WERI-Rb-1 (cell line): ENCODE measurements at regions not wholly inside any gene's neighbourhood (a gene's known extent, or its start where the extent isn't known, plus 50 kb on each side); places are given as distances from the start of the nearest gene placed in this dataset.

Experiments used
- DNase-seq: peaks from one replicate; pipeline ENCODE4 v3.0.0-alpha.2; 2020
- H3K27ac ChIP-seq: fragments of 250-450 bp; sonication (Bioruptor Pico); 2 replicates; pipeline ENCODE4 v1.5.1; 2020; ENCODE audit warnings: mild to moderate bottlenecking, moderate library complexity
- H3K27me3 ChIP-seq: fragments of 250-450 bp; sonication (Bioruptor Pico); 2 replicates; pipeline ENCODE4 v1.5.1; 2021; ENCODE audit warnings: mild to moderate bottlenecking, low read depth, moderate library complexity; ENCODE audit not compliant: insufficient read depth, severe bottlenecking
- H3K36me3 ChIP-seq: fragments of 250-450 bp; sonication (Bioruptor Pico); 2 replicates; pipeline ENCODE4 v1.5.1; 2020; ENCODE audit warnings: mild to moderate bottlenecking, moderate library complexity
- H3K4me3 ChIP-seq: 2 replicates; pipeline ENCODE4 v1.5.1; 2011; ENCODE audit warnings: low read depth, mild to moderate bottlenecking, control low read depth, low read length
- H3K9me3 ChIP-seq: fragments of 250-450 bp; sonication (Bioruptor Pico); 2 replicates; pipeline ENCODE4 v1.5.1; 2021; ENCODE audit warnings: mild to moderate bottlenecking, moderate library complexity; ENCODE audit not compliant: severe bottlenecking
- CTCF ChIP-seq: IDR thresholded peaks from 2 replicates; pipeline ENCODE4 v1.5.1; 2011; ENCODE audit warnings: low read depth, mild to moderate bottlenecking, control low read depth, inconsistent platforms, low read length

- Histone ChIP-seq H3K27me3 (no peaks in the 10 kb centered on the region), H3K4me3 (no peak overlapping the region), H3K27ac (no peak overlapping the region), H3K9me3 (no peaks in the 10 kb centered on the region), H3K36me3 (no peaks in the 10 kb centered on the region)
- no peak for TF ChIP-seq CTCF
- no peak for DNase-seq
These were observed 193.2 kb upstream of the AKR1E2 start for GRCh38 chr10:4632757-4633156.

GRCh38 chr10:4626919-4627318 lies 199.1 kb upstream of the AKR1E2 start:
- TF ChIP-seq CTCF, result no peak
- Histone ChIP-seq H3K9me3 (no peaks in the 10 kb centered on the region), H3K4me3 (no peak overlapping the region), H3K27me3 (no peaks in the 10 kb centered on the region), H3K27ac (no peak overlapping the region), H3K36me3 (no peaks in the 10 kb centered on the region)
- DNase-seq, result no peak

- H3K27me3 ChIP-seq, result no peaks in the 10 kb centered on the region
- TF ChIP-seq CTCF, result no peak
- DNase-seq, result no peak
- H3K4me3 ChIP-seq, result no peak overlapping the region
- H3K9me3 ChIP-seq, result no peaks in the 10 kb centered on the region
- H3K36me3 ChIP-seq, result no peaks in the 10 kb centered on the region
- H3K27ac ChIP-seq, result no peak overlapping the region
These were observed 202.1 kb upstream of the AKR1E2 start for GRCh38 chr10:4623757-4624420.

GRCh38 chr10:4623200-4623599 lies 202.8 kb upstream of the AKR1E2 start:
- DNase-seq, result no peak

GRCh38 chr10:4622384-4622783 lies 203.6 kb upstream of the AKR1E2 start:
- Histone ChIP-seq H3K27me3 (no peaks in the 10 kb centered on the region), H3K27ac (no peak overlapping the region), H3K9me3 (no peaks in the 10 kb centered on the region), H3K4me3 (no peak overlapping the region), H3K36me3 (no peaks in the 10 kb centered on the region)
- no peak for DNase-seq
- TF ChIP-seq CTCF, result no peak

More at GRCh38 chr10:4623200-4623599, 202.8 kb upstream of the AKR1E2 start:
- Histone ChIP-seq H3K36me3 (no peaks in the 10 kb centered on the region), H3K27ac (no peak overlapping the region), H3K9me3 (no peaks in the 10 kb centered on the region), H3K27me3 (no peaks in the 10 kb centered on the region), H3K4me3 (no peak overlapping the region)
- TF ChIP-seq CTCF, result no peak

- Histone ChIP-seq H3K4me3 (no peak overlapping the region), H3K36me3 (no peaks in the 10 kb centered on the region), H3K27me3 (no peaks in the 10 kb centered on the region), H3K9me3 (no peaks in the 10 kb centered on the region), H3K27ac (no peak overlapping the region)
- TF ChIP-seq CTCF, result no peak
- DNase-seq, result no peak
These were observed 208.4 kb upstream of the AKR1E2 start for GRCh38 chr10:4617589-4617988.
